Esophagus squamous epithelium (tissue), 4 donors: ENCODE measurements at regions not wholly inside any gene's neighbourhood (a gene's known extent, or its start where the extent isn't known, plus 50 kb on each side); places are given as distances from the start of the nearest gene placed in this dataset.

ENCODE experiments used
- POLR2A ChIP-seq, 4 donors: fragments of 450-650 bp; IDR thresholded peaks; one replicate each; pipeline ENCODE4 v1.6.1; 2017; ENCODE audit warnings: antibody characterized with exemption in 4 of 4, mild to moderate bottlenecking in 4 of 4, moderate library complexity in 3 of 4
- TF ChIP-seq, protein P1 (sequence below), 6 experiments: fragments of 450-650 bp in 4 of 6; fragments of 200-600 bp in 2 of 6; sonication (generic) in 2 of 6; IDR thresholded peaks; one replicate each; pipeline ENCODE4 v1.5.1; 2016 to 2019; ENCODE audit warnings: antibody characterized with exemption in 6 of 6, mild to moderate bottlenecking in 4 of 6, moderate library complexity in 4 of 6

DNA sequence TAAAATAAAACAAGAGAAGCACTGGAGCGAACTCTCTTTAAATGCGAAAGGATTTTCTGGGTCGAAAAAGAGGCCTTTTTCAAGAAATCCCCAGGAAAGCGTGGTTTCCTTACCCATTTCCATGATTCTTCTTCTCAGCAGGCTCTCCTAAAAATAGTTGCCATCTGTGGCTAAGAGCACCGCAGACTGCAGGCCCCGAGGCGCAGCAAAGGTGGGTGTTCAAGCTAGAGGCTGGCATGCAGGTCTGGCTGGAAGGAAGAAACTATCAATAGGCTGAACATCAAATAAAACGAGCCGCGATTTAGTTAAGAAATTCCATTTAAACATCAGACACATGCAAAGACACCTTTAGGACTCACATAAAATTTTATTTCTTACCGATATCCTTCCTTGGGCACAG lies 135.1 kb downstream of the ADAMTS1 start:
- TF ChIP-seq POLR2A (IDR thresholded peaks at IDR 0.05) = no peak
- TF ChIP-seq, protein P1, sequence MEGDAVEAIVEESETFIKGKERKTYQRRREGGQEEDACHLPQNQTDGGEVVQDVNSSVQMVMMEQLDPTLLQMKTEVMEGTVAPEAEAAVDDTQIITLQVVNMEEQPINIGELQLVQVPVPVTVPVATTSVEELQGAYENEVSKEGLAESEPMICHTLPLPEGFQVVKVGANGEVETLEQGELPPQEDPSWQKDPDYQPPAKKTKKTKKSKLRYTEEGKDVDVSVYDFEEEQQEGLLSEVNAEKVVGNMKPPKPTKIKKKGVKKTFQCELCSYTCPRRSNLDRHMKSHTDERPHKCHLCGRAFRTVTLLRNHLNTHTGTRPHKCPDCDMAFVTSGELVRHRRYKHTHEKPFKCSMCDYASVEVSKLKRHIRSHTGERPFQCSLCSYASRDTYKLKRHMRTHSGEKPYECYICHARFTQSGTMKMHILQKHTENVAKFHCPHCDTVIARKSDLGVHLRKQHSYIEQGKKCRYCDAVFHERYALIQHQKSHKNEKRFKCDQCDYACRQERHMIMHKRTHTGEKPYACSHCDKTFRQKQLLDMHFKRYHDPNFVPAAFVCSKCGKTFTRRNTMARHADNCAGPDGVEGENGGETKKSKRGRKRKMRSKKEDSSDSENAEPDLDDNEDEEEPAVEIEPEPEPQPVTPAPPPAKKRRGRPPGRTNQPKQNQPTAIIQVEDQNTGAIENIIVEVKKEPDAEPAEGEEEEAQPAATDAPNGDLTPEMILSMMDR (IDR thresholded peaks at IDR 0.05) = no peak
